T-cell (primary cell): ENCODE measurements at regions not wholly inside any gene's neighbourhood (a gene's known extent, or its start where the extent isn't known, plus 50 kb on each side); places are given as distances from the start of the nearest gene placed in this dataset.

Experiments
- ATAC-seq, 4 experiments: fragments of 200-7000 bp in 3 of 4; fragments of 150-1000 bp in 1 of 4; cut with Tn5 transposase; replicated peaks in 1 of 4; 1 replicate in 3 of 4; 2 replicates in 1 of 4; pipeline ENCODE4 v1.10.0; 2021; ENCODE audit warnings: moderate library complexity in 3 of 4, mild to moderate bottlenecking in 2 of 4, moderate number of reproducible peaks in 1 of 4
- CTCF ChIA-PET, 2 donors: fragments of 300-600 bp; sonication (Branson Sonifier 250); formaldehyde crosslinking; loops; one replicate each; lab custom pipeline; 2022; ENCODE audit warnings: antibody characterized with exemption in 2 of 2; lab: Charles Lee
- POLR2A ChIA-PET, 2 donors: fragments of 300-600 bp; sonication (Branson Sonifier 250); formaldehyde crosslinking; loops; one replicate each; lab custom pipeline; 2022; ENCODE audit warnings: antibody characterized with exemption in 2 of 2; lab: Charles Lee
- DNase-seq, 35 experiments: peaks; one replicate each; pipeline versions ENCODE4 v3.0.0 to v3.0.0-alpha.2; 2013 to 2023
- H3K27ac ChIP-seq: one replicate; pipeline ENCODE4 v1.5.1; 2013; ENCODE audit warnings: low read length
- H3K27me3 ChIP-seq, 2 experiments: replicated peaks in 1 of 2; 1 replicate in 1 of 2; 2 replicates in 1 of 2; pipeline versions ENCODE4 v1.6.1 to v1.7.0; 2013; ENCODE audit warnings: low read length in 1 of 2, mixed read lengths in 1 of 2; ENCODE audit not compliant: control insufficient read depth in 2 of 2, insufficient read depth in 2 of 2; ENCODE audit errors: extremely low read depth in 1 of 2
- H3K36me3 ChIP-seq, 2 donors: 1 replicate in 1 of 2; 2 replicates in 1 of 2; pipeline versions ENCODE4 v1.6.1 to v1.7.0; 2013; ENCODE audit warnings: low read length in 1 of 2; ENCODE audit not compliant: control insufficient read depth in 2 of 2, insufficient read depth in 1 of 2; ENCODE audit errors: extremely low read depth in 1 of 2
- H3K4me1 ChIP-seq, 2 experiments: 1 replicate in 1 of 2; 2 replicates in 1 of 2; pipeline versions ENCODE4 v1.6.1 to v1.7.0; 2013; ENCODE audit warnings: low read length in 2 of 2, mixed read lengths in 1 of 2; ENCODE audit not compliant: insufficient read depth in 2 of 2, control insufficient read depth in 1 of 2; ENCODE audit errors: extremely low read depth in 1 of 2
- H3K4me3 ChIP-seq, 2 donors: 1 replicate in 1 of 2; 2 replicates in 1 of 2; pipeline versions ENCODE4 v1.5.1 to v1.7.0; 2013; ENCODE audit warnings: mild to moderate bottlenecking in 2 of 2, low read length in 1 of 2, moderate library complexity in 1 of 2; ENCODE audit not compliant: control insufficient read depth in 1 of 2; ENCODE audit errors: extremely low read depth in 1 of 2
- H3K9me3 ChIP-seq: 2 replicates; pipeline ENCODE4 v1.7.0; 2013
- H3K27ac Mint-ChIP-seq, 2 donors: one replicate each; pipeline ENCODE4 v1.8.0; 2020 to 2021; ENCODE audit warnings: mild to moderate bottlenecking in 2 of 2, mixed read lengths in 2 of 2
- H3K27me3 Mint-ChIP-seq, 2 donors: one replicate each; pipeline ENCODE4 v1.8.0; 2021 to 2022; ENCODE audit warnings: mixed read lengths in 2 of 2
- H3K36me3 Mint-ChIP-seq: one replicate; pipeline ENCODE4 v1.8.0; 2021; ENCODE audit warnings: mixed read lengths
- H3K4me1 Mint-ChIP-seq, 3 donors: one replicate each; pipeline ENCODE4 v1.8.0; 2020 to 2022; ENCODE audit warnings: mixed read lengths in 3 of 3, mild to moderate bottlenecking in 1 of 3
- H3K4me3 Mint-ChIP-seq, 3 donors: one replicate each; pipeline ENCODE4 v1.8.0; 2020 to 2022; ENCODE audit warnings: mild to moderate bottlenecking in 3 of 3, mixed read lengths in 3 of 3, moderate library complexity in 3 of 3
- H3K9me3 Mint-ChIP-seq, 3 donors: one replicate each; pipeline ENCODE4 v1.8.0; 2020 to 2022; ENCODE audit warnings: mixed read lengths in 3 of 3
- WGBS: methylation state at CpG from one replicate; pipeline ENCODE4 v1.1.5; 2013; ENCODE audit warnings: missing lambda C conversion rate; ENCODE audit not compliant: insufficient coverage; 5-methylcytosine and 5-hydroxymethylcytosine counted together

GRCh38 chr18:64405161-64405560, 256.3 kb upstream of the LINC00305 start:
- ATAC-seq: no peak
- no peak for DNase-seq
- POLR2A ChIA-PET: no interaction called here
- no peaks in the 10 kb centered on the region for H3K9me3 ChIP-seq
- no peaks in the 10 kb centered on the region for H3K27me3 ChIP-seq
- no peaks in the 10 kb centered on the region for H3K36me3 Mint-ChIP-seq
- H3K27ac ChIP-seq: no peak overlapping the region
- H3K27me3 Mint-ChIP-seq: no peaks in the 10 kb centered on the region
- no peaks in the 10 kb centered on the region for H3K4me1 Mint-ChIP-seq
- no peak overlapping the region for H3K4me3 ChIP-seq
- H3K4me3 Mint-ChIP-seq: no peak overlapping the region
- CTCF ChIA-PET: no interaction called here
- H3K36me3 ChIP-seq: no peaks in the 10 kb centered on the region
- no peaks in the 10 kb centered on the region for H3K9me3 Mint-ChIP-seq
- H3K27ac Mint-ChIP-seq: no peak overlapping the region
- no peaks in the 10 kb centered on the region for H3K4me1 ChIP-seq
- WGBS: no CpG with 5 or more reads among the region's 4 CpGs

- Histone ChIP-seq H3K36me3 (no peaks in the 10 kb centered on the region), H3K9me3 (no peaks in the 10 kb centered on the region), H3K4me1 (no peaks in the 10 kb centered on the region), H3K4me3 (no peak overlapping the region), H3K27me3 (no peaks in the 10 kb centered on the region), H3K27ac (no peak overlapping the region)
- DNase-seq (no peak), ATAC-seq (no peak)
- WGBS: no CpG with 5 or more reads among the region's 2 CpGs
- Mint-ChIP-seq H3K27me3 (no peaks in the 10 kb centered on the region), H3K4me3 (no peak overlapping the region), H3K4me1 (no peaks in the 10 kb centered on the region), H3K9me3 (no peaks in the 10 kb centered on the region), H3K36me3 (no peaks in the 10 kb centered on the region), H3K27ac (no peak overlapping the region)
- CTCF ChIA-PET: interaction anchor here in 1 of 2 donors (0.5 kb wide), 1 partner anchor 180 kb away, joined by 3 read pairs; no protein-coding TSS in a partner anchor
- POLR2A ChIA-PET: no interaction called here
Measured at GRCh38 chr18:64403784-64404503, 255.1 kb upstream of the LINC00305 start.

- Mint-ChIP-seq H3K4me1 (no peaks in the 10 kb centered on the region), H3K27me3 (no peaks in the 10 kb centered on the region), H3K36me3 (no peaks in the 10 kb centered on the region), H3K27ac (no peak overlapping the region), H3K4me3 (no peak overlapping the region), H3K9me3 (no peaks in the 10 kb centered on the region)
- Histone ChIP-seq H3K4me1 (no peaks in the 10 kb centered on the region), H3K4me3 (no peak overlapping the region), H3K9me3 (no peaks in the 10 kb centered on the region), H3K36me3 (no peaks in the 10 kb centered on the region), H3K27ac (no peak overlapping the region), H3K27me3 (no peaks in the 10 kb centered on the region)
- WGBS: 43% methylated on average over 1 of the region's 1 CpG
- CTCF ChIA-PET: no interaction called here
- no peak for DNase-seq
- no peak for ATAC-seq
- POLR2A ChIA-PET: no interaction called here
Measured at GRCh38 chr18:64402636-64403035, 253.7 kb upstream of the LINC00305 start.

- no peak overlapping the region for H3K4me3 Mint-ChIP-seq
- DNase-seq (no peak), ATAC-seq (no peak)
- H3K27ac ChIP-seq: no peak overlapping the region
- no peak overlapping the region for H3K27ac Mint-ChIP-seq
- H3K36me3 ChIP-seq: no peaks in the 10 kb centered on the region
- H3K27me3 Mint-ChIP-seq: no peaks in the 10 kb centered on the region
- no peaks in the 10 kb centered on the region for H3K9me3 ChIP-seq
- no peaks in the 10 kb centered on the region for H3K27me3 ChIP-seq
- H3K4me3 ChIP-seq: no peak overlapping the region
- H3K9me3 Mint-ChIP-seq: peaks cover 0 to 3% (median 3%) of the 10 kb centered on the region in 3 donors
- H3K36me3 Mint-ChIP-seq: no peaks in the 10 kb centered on the region
- no CpG with 5 or more reads among the region's 1 CpG for WGBS
- CTCF ChIA-PET: no interaction called here
- H3K4me1 Mint-ChIP-seq: no peaks in the 10 kb centered on the region
- POLR2A ChIA-PET: no interaction called here
- no peaks in the 10 kb centered on the region for H3K4me1 ChIP-seq
Measured at GRCh38 chr18:64401268-64402060, 252.6 kb upstream of the LINC00305 start.

GRCh38 chr18:64399566-64399965, 250.7 kb upstream of the LINC00305 start:
- no peak for ATAC-seq
- Mint-ChIP-seq H3K4me1 (no peaks in the 10 kb centered on the region), H3K27ac (no peak overlapping the region), H3K4me3 (no peak overlapping the region), H3K36me3 (no peaks in the 10 kb centered on the region), H3K9me3 (peaks cover 2 to 16% (median 3%) of the 10 kb centered on the region in 3 donors), H3K27me3 (no peaks in the 10 kb centered on the region)
- DNase-seq: no peak
- H3K9me3 ChIP-seq: no peaks in the 10 kb centered on the region
- H3K27ac ChIP-seq: no peak overlapping the region
- no peaks in the 10 kb centered on the region for H3K4me1 ChIP-seq
- H3K27me3 ChIP-seq: no peaks in the 10 kb centered on the region
- WGBS: 88% methylated on average over 3 of the region's 3 CpGs
- no peaks in the 10 kb centered on the region for H3K36me3 ChIP-seq
- ChIA-PET CTCF (no interaction called here), POLR2A (no interaction called here)
- H3K4me3 ChIP-seq: no peak overlapping the region

- Mint-ChIP-seq H3K36me3 (no peaks in the 10 kb centered on the region), H3K9me3 (peaks cover 2 to 16% (median 3%) of the 10 kb centered on the region in 3 donors), H3K4me1 (no peaks in the 10 kb centered on the region), H3K4me3 (no peak overlapping the region), H3K27me3 (no peaks in the 10 kb centered on the region), H3K27ac (no peak overlapping the region)
- CTCF ChIA-PET: no interaction called here
- no CpG with 5 or more reads among the region's 1 CpG for WGBS
- POLR2A ChIA-PET: interaction anchor here in 1 of 2 donors (0.6 kb wide), 1 partner anchor 109 kb away, joined by 5 read pairs; no protein-coding TSS in a partner anchor
- DNase-seq (no peak), ATAC-seq (no peak)
- Histone ChIP-seq H3K27me3 (no peaks in the 10 kb centered on the region), H3K27ac (no peak overlapping the region), H3K4me3 (no peak overlapping the region), H3K9me3 (no peaks in the 10 kb centered on the region), H3K4me1 (no peaks in the 10 kb centered on the region), H3K36me3 (no peaks in the 10 kb centered on the region)
Measured at GRCh38 chr18:64398320-64398719, 249.4 kb upstream of the LINC00305 start.
